Naive thymus-derived CD4-positive, alpha-beta T cell (primary cell): ENCODE measurements at regions not wholly inside any gene's neighbourhood (a gene's known extent, or its start where the extent isn't known, plus 50 kb on each side); places are given as distances from the start of the nearest gene placed in this dataset.
"Not testable (repeated sequence)": the region's sequence is repeated elsewhere in the genome, so short reads cannot be mapped to it uniquely, and the experiment has no call there.

Experiments
- ATAC-seq: fragments of 150-1000 bp; cut with Tn5 transposase; 2 replicates; pipeline ENCODE4 v1.10.0; 2021; ENCODE audit warnings: mild to moderate bottlenecking, moderate library complexity
- CTCF ChIA-PET: fragments of 350-600 bp; sonication (Branson Sonifier 250); formaldehyde crosslinking; loops from one replicate; lab custom pipeline; 2021; ENCODE audit warnings: antibody characterized with exemption; lab: Charles Lee
- POLR2A ChIA-PET: fragments of 350-600 bp; sonication (Branson Sonifier 250); formaldehyde crosslinking; loops from one replicate; lab custom pipeline; 2021; ENCODE audit warnings: antibody characterized with exemption, inconsistent platforms; lab: Charles Lee
- DNase-seq, 9 donors: peaks; one replicate each; pipeline versions ENCODE4 v3.0.0 to v3.0.0-alpha.2; 2020 to 2022; ENCODE audit warnings: mixed read lengths in 1 of 9
- H3K27ac ChIP-seq: one replicate; pipeline ENCODE4 v1.7.0; 2013; ENCODE audit warnings: mild to moderate bottlenecking, low read depth, low read length, moderate library complexity
- H3K27me3 ChIP-seq, 2 donors: one replicate each; pipeline ENCODE4 v1.7.0; 2013; ENCODE audit warnings: low read length in 2 of 2, mild to moderate bottlenecking in 2 of 2, moderate library complexity in 2 of 2; ENCODE audit not compliant: control insufficient read depth in 2 of 2, insufficient read depth in 2 of 2
- H3K36me3 ChIP-seq, 3 experiments: 1 replicate in 2 of 3; 2 replicates in 1 of 3; pipeline ENCODE4 v1.7.0; 2013; ENCODE audit warnings: low read length in 3 of 3, mild to moderate bottlenecking in 3 of 3, moderate library complexity in 1 of 3; ENCODE audit not compliant: insufficient read depth in 3 of 3, control insufficient read depth in 2 of 3
- H3K4me1 ChIP-seq, 2 donors: one replicate each; pipeline ENCODE4 v1.7.0; 2013; ENCODE audit warnings: low read length in 2 of 2, mild to moderate bottlenecking in 2 of 2, moderate library complexity in 1 of 2; ENCODE audit not compliant: control insufficient read depth in 2 of 2, insufficient read depth in 2 of 2
- H3K4me3 ChIP-seq: 2 replicates; pipeline ENCODE4 v1.7.0; 2013; ENCODE audit warnings: mild to moderate bottlenecking, low read length
- H3K9me3 ChIP-seq, 3 experiments: 1 replicate in 2 of 3; 2 replicates in 1 of 3; pipeline ENCODE4 v1.7.0; 2013; ENCODE audit warnings: low read length in 3 of 3; ENCODE audit not compliant: control insufficient read depth in 2 of 3
- H3K27ac Mint-ChIP-seq, 9 donors: one replicate each; pipeline ENCODE4 v1.8.0; 2020 to 2022; ENCODE audit warnings: mixed read lengths in 9 of 9, mild to moderate bottlenecking in 8 of 9, moderate library complexity in 5 of 9, inconsistent platforms in 2 of 9
- H3K27me3 Mint-ChIP-seq, 5 donors: one replicate each; pipeline ENCODE4 v1.8.0; 2021 to 2022; ENCODE audit warnings: mixed read lengths in 5 of 5, mild to moderate bottlenecking in 1 of 5
- H3K36me3 Mint-ChIP-seq, 5 donors: one replicate each; pipeline ENCODE4 v1.8.0; 2020 to 2022; ENCODE audit warnings: mixed read lengths in 5 of 5, mild to moderate bottlenecking in 3 of 5, inconsistent platforms in 1 of 5
- H3K4me1 Mint-ChIP-seq, 7 donors: one replicate each; pipeline ENCODE4 v1.8.0; 2020 to 2022; ENCODE audit warnings: mixed read lengths in 7 of 7, mild to moderate bottlenecking in 3 of 7, inconsistent platforms in 1 of 7
- H3K4me3 Mint-ChIP-seq, 10 donors: one replicate each; pipeline ENCODE4 v1.8.0; 2020 to 2022; ENCODE audit warnings: mild to moderate bottlenecking in 10 of 10, mixed read lengths in 10 of 10, moderate library complexity in 6 of 10, inconsistent platforms in 2 of 10
- H3K9me3 Mint-ChIP-seq, 11 donors: one replicate each; pipeline ENCODE4 v1.8.0; 2020 to 2022; ENCODE audit warnings: mixed read lengths in 11 of 11, mild to moderate bottlenecking in 4 of 11, inconsistent platforms in 1 of 11, moderate library complexity in 1 of 11
- intact Hi-C, 2 donors: fragments of 100-400 bp; cut with micrococcal nuclease; formaldehyde crosslinking; loops; one replicate each; pipeline ENCODE4 v1.15.1; 2023

- H3K9me3 ChIP-seq, DNase-seq, H3K27ac ChIP-seq, H3K4me3 Mint-ChIP-seq, H3K4me3 ChIP-seq, H3K27me3 ChIP-seq, H3K27me3 Mint-ChIP-seq, ATAC-seq, CTCF ChIA-PET, H3K36me3 Mint-ChIP-seq, H3K27ac Mint-ChIP-seq, H3K36me3 ChIP-seq, H3K4me1 Mint-ChIP-seq, intact Hi-C loops, POLR2A ChIA-PET, H3K4me1 ChIP-seq: not testable (repeated sequence)
- peaks cover 17 to 55% (median 26%) of the 10 kb centered on the region in 11 donors for H3K9me3 Mint-ChIP-seq
Measured at GRCh38 chr7:54453168-54453567, 89.0 kb upstream of the VSTM2A start.

GRCh38 chr7:54454700-54455099 lies 87.5 kb upstream of the VSTM2A start:
- H3K9me3 ChIP-seq, CTCF ChIA-PET, H3K36me3 Mint-ChIP-seq, DNase-seq, H3K27ac ChIP-seq, ATAC-seq, POLR2A ChIA-PET, intact Hi-C loops, H3K4me3 Mint-ChIP-seq, H3K27me3 Mint-ChIP-seq, H3K4me1 Mint-ChIP-seq, H3K4me3 ChIP-seq, H3K36me3 ChIP-seq, H3K4me1 ChIP-seq, H3K27ac Mint-ChIP-seq, H3K27me3 ChIP-seq: not testable (repeated sequence)
- peaks cover 12 to 55% (median 28%) of the 10 kb centered on the region in 11 donors for H3K9me3 Mint-ChIP-seq

- ChIA-PET POLR2A (no interaction called here), CTCF (no interaction called here)
- Mint-ChIP-seq H3K27ac (no peak overlapping the region), H3K27me3 (no peaks in the 10 kb centered on the region), H3K4me1 (no peaks in the 10 kb centered on the region), H3K4me3 (no peak overlapping the region), H3K36me3 (no peaks in the 10 kb centered on the region), H3K9me3 (peaks cover 6 to 41% (median 23%) of the 10 kb centered on the region in 11 donors)
- Histone ChIP-seq H3K27ac (no peak overlapping the region), H3K9me3 (no peaks in the 10 kb centered on the region), H3K36me3 (no peaks in the 10 kb centered on the region), H3K4me3 (no peak overlapping the region), H3K4me1 (no peaks in the 10 kb centered on the region), H3K27me3 (no peaks in the 10 kb centered on the region)
- intact Hi-C loops, result no loop called here
- no peak for DNase-seq
- no peak for ATAC-seq
Measured at GRCh38 chr7:54465095-54465494, 77.1 kb upstream of the VSTM2A start.

- Mint-ChIP-seq H3K27ac (no peak overlapping the region), H3K9me3 (peaks cover 8 to 42% (median 25%) of the 10 kb centered on the region in 11 donors), H3K4me3 (no peak overlapping the region), H3K36me3 (no peaks in the 10 kb centered on the region), H3K4me1 (no peaks in the 10 kb centered on the region), H3K27me3 (no peaks in the 10 kb centered on the region)
- CTCF ChIA-PET, result no interaction called here
- H3K27ac ChIP-seq, result no peak overlapping the region
- no peaks in the 10 kb centered on the region for H3K9me3 ChIP-seq
- H3K4me3 ChIP-seq, result no peak overlapping the region
- no peaks in the 10 kb centered on the region for H3K4me1 ChIP-seq
- no peaks in the 10 kb centered on the region for H3K27me3 ChIP-seq
- ATAC-seq, result no peak
- intact Hi-C loops, result no loop called here
- H3K36me3 ChIP-seq, result no peaks in the 10 kb centered on the region
- POLR2A ChIA-PET, result no interaction called here
- DNase-seq, result no peak
Measured at GRCh38 chr7:54469740-54470139, 72.4 kb upstream of the VSTM2A start.

GRCh38 chr7:54476609-54477008 lies 65.6 kb upstream of the VSTM2A start:
- Mint-ChIP-seq H3K4me3 (no peak overlapping the region), H3K27ac (no peak overlapping the region), H3K36me3 (no peaks in the 10 kb centered on the region), H3K27me3 (no peaks in the 10 kb centered on the region), H3K9me3 (peaks cover 1 to 22% (median 6%) of the 10 kb centered on the region in 11 donors), H3K4me1 (no peaks in the 10 kb centered on the region)
- Histone ChIP-seq H3K36me3 (no peaks in the 10 kb centered on the region), H3K9me3 (no peaks in the 10 kb centered on the region), H3K4me3 (no peak overlapping the region), H3K27ac (no peak overlapping the region), H3K4me1 (no peaks in the 10 kb centered on the region), H3K27me3 (no peaks in the 10 kb centered on the region)
- CTCF ChIA-PET, result no interaction called here
- POLR2A ChIA-PET, result no interaction called here
- ATAC-seq (no peak), DNase-seq (no peak)
- intact Hi-C loops, result no loop called here

GRCh38 chr7:54477083-54477482 lies 65.1 kb upstream of the VSTM2A start:
- Mint-ChIP-seq H3K4me3 (no peak overlapping the region), H3K27ac (no peak overlapping the region), H3K36me3 (no peaks in the 10 kb centered on the region), H3K9me3 (peaks cover 1 to 20% (median 7%) of the 10 kb centered on the region in 11 donors), H3K4me1 (no peaks in the 10 kb centered on the region), H3K27me3 (no peaks in the 10 kb centered on the region)
- no peaks in the 10 kb centered on the region for H3K36me3 ChIP-seq
- no peaks in the 10 kb centered on the region for H3K9me3 ChIP-seq
- ATAC-seq (no peak), DNase-seq (no peak)
- CTCF ChIA-PET, result no interaction called here
- H3K4me3 ChIP-seq, result no peak overlapping the region
- H3K27ac ChIP-seq, result no peak overlapping the region
- POLR2A ChIA-PET, result no interaction called here
- intact Hi-C loops, result no loop called here
- H3K27me3 ChIP-seq, result no peaks in the 10 kb centered on the region
- no peaks in the 10 kb centered on the region for H3K4me1 ChIP-seq

DNA sequence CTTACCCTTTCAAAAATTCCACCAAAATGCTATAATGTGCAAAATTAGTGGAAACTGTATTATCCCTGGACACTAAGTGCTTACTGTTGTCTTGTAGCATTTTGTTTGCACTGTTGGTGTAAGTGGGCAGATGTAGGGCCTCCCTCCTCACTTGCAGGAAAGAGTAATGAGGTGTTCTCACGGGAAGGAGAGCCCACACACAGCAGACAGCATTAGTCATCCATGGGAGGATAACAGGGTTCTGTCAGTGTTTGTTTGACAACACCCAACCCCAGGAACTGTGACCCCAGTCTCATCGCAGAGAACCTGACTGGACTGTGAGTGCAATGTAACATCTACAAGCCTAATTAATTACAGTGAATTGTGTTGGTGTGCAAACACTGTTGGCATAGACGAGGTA lies 58.7 kb upstream of the VSTM2A start:
- Mint-ChIP-seq H3K27me3 (no peaks in the 10 kb centered on the region), H3K4me3 (no peak overlapping the region), H3K4me1 (no peaks in the 10 kb centered on the region), H3K9me3 (peaks cover 0 to 37% (median 15%) of the 10 kb centered on the region in 11 donors), H3K27ac (no peak overlapping the region), H3K36me3 (peaks cover 0 to 4% (median 0%) of the 10 kb centered on the region in 5 donors)
- intact Hi-C loops, result no loop called here
- Histone ChIP-seq H3K27me3 (no peaks in the 10 kb centered on the region), H3K4me1 (no peaks in the 10 kb centered on the region), H3K36me3 (no peaks in the 10 kb centered on the region), H3K4me3 (no peak overlapping the region), H3K9me3 (no peaks in the 10 kb centered on the region), H3K27ac (no peak overlapping the region)
- ChIA-PET CTCF (no interaction called here), POLR2A (no interaction called here)
- no peak for DNase-seq
- ATAC-seq, result no peak
